Upper lobe of left lung (tissue), 4 donors: ENCODE measurements at regions not wholly inside any gene's neighbourhood (a gene's known extent, or its start where the extent isn't known, plus 50 kb on each side); places are given as distances from the start of the nearest gene placed in this dataset.

Source experiments
- CTCF ChIP-seq, 6 experiments: fragments of 450-650 bp in 4 of 6; fragments of 200-600 bp in 2 of 6; sonication (generic) in 2 of 6; IDR thresholded peaks; one replicate each; pipeline ENCODE4 v1.5.1; 2016 to 2019; ENCODE audit warnings: antibody characterized with exemption in 6 of 6
- EP300 ChIP-seq, 4 donors: sonication (generic); formaldehyde crosslinking; IDR thresholded peaks; one replicate each; pipeline ENCODE4 v1.5.1; 2017; ENCODE audit warnings: antibody characterized with exemption in 4 of 4, control low read depth in 2 of 4
- POLR2A ChIP-seq, 4 donors: fragments of 450-650 bp; IDR thresholded peaks; one replicate each; pipeline ENCODE4 v1.5.1; 2016 to 2017; ENCODE audit warnings: antibody characterized with exemption in 4 of 4, mild to moderate bottlenecking in 2 of 4
- POLR2AphosphoS5 ChIP-seq, 2 donors: sonication (generic); formaldehyde crosslinking; IDR thresholded peaks; one replicate each; pipeline ENCODE4 v1.5.1; 2017; ENCODE audit warnings: antibody characterized with exemption in 2 of 2

DNA sequence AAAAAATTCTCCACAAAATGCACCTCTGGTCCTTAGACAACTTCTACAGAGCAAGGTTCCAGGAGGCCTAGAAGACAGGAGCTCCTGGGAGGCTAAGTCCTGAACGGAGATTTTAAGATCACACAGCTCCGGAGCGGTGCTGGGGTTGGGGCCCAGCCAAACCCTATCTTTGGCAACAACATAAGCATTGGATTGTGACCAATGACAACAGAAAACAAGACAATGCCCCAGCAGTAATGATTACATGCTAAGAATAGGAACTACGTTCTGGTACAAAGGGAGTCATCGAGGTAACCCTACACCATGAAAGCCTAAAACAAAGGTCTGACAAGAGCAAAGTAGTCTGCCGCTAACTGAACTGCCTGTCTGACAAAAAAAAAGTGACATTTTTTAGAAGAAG lies 171.2 kb downstream of the CMPK2 start:
- TF ChIP-seq CTCF (IDR thresholded peaks at IDR 0.05) (no peak), POLR2AphosphoS5 (IDR thresholded peaks at IDR 0.05) (no peak), POLR2A (IDR thresholded peaks at IDR 0.05) (no peak), EP300 (IDR thresholded peaks at IDR 0.05) (no peak)
